Right lobe of liver (tissue), 6 donors: ENCODE measurements at regions not wholly inside any gene's neighbourhood (a gene's known extent, or its start where the extent isn't known, plus 50 kb on each side); places are given as distances from the start of the nearest gene placed in this dataset.

Experiments used
- ATAC-seq, 4 donors: fragments of 200-7000 bp; cut with Tn5 transposase; one replicate each; pipeline ENCODE4 v1.9.1; 2020; ENCODE audit warnings: mild to moderate bottlenecking in 4 of 4, moderate library complexity in 4 of 4
- DNase-seq, 3 donors: peaks; one replicate each; pipeline ENCODE4 v3.0.0-alpha.2; 2020
- H3K27ac ChIP-seq, 3 donors: fragments of 200-600 bp; one replicate each; pipeline ENCODE4 v1.8.0; 2022
- H3K27me3 ChIP-seq, 2 donors: fragments of 200-600 bp; one replicate each; pipeline ENCODE4 v1.8.0; 2022
- H3K36me3 ChIP-seq, 4 donors: fragments of 200-600 bp; sonication (generic) in 1 of 4; one replicate each; pipeline versions ENCODE4 v1.5.1 to v1.8.0; 2017 to 2022; ENCODE audit warnings: control low read depth in 1 of 4
- H3K4me1 ChIP-seq, 4 donors: fragments of 200-600 bp; sonication (generic) in 1 of 4; one replicate each; pipeline versions ENCODE4 v1.5.1 to v1.8.0; 2017 to 2022; ENCODE audit warnings: control low read depth in 1 of 4
- H3K4me3 ChIP-seq, 3 donors: fragments of 200-600 bp; one replicate each; pipeline ENCODE4 v1.8.0; 2022
- H3K9me3 ChIP-seq, 4 donors: fragments of 200-600 bp; sonication (generic) in 1 of 4; one replicate each; pipeline versions ENCODE4 v1.5.1 to v1.8.0; 2017 to 2022; ENCODE audit warnings: control low read depth in 1 of 4
- CTCF ChIP-seq, 4 donors: fragments of 200-600 bp in 3 of 4; fragments of 450-650 bp in 1 of 4; IDR thresholded peaks; one replicate each; pipeline versions ENCODE4 v1.5.1 to v1.8.0; 2016 to 2022; ENCODE audit warnings: antibody characterized with exemption in 4 of 4, mild to moderate bottlenecking in 2 of 4
- POLR2A ChIP-seq: fragments of 450-650 bp; IDR thresholded peaks from one replicate; pipeline ENCODE4 v1.6.1; 2017; ENCODE audit warnings: antibody characterized with exemption, mild to moderate bottlenecking
- WGBS: methylation state at CpG from one replicate; pipeline ENCODE4 v1.1.6; 2018; ENCODE audit warnings: low coverage, low lambda C conversion rate; ENCODE audit not compliant: insufficient coverage; ENCODE audit errors: missing lambda C conversion rate; 5-methylcytosine and 5-hydroxymethylcytosine counted together
- intact Hi-C, 2 donors: fragments of 100-400 bp; cut with DNase I; formaldehyde crosslinking; loops; one replicate each; pipeline versions ENCODE4 v1.11.2 to v1.14.1; 2022
- donor health status: DM: no; HTN: yes; CAD: no.
- donor health status: DM: no; HTN: no; CAD: no.
- donor health status: DM: no; HTN: no; CAD: no.
- donor health status: DM: no; HTN: yes; CAD: no.
- donor health status: DM: no; HTN: yes; CAD: no.

- no peaks in the 10 kb centered on the region for H3K36me3 ChIP-seq
- no peak overlapping the region for H3K4me3 ChIP-seq
- ATAC-seq = no peak
- 63% methylated on average over 6 of the region's 8 CpGs for WGBS
- TF ChIP-seq POLR2A (no peak), CTCF (IDR thresholded peaks at IDR 0.05) (no peak)
- no peak overlapping the region for H3K27ac ChIP-seq
- H3K27me3 ChIP-seq = no peaks in the 10 kb centered on the region
- no peaks in the 10 kb centered on the region for H3K4me1 ChIP-seq
- no peaks in the 10 kb centered on the region for H3K9me3 ChIP-seq
- DNase-seq = no peak
- intact Hi-C loops = no loop called here
These were observed 66.3 kb upstream of the ESRRB start for GRCh38 chr14:76309572-76310162.

GRCh38 chr14:76311079-76311758 lies 64.7 kb upstream of the ESRRB start:
- Histone ChIP-seq H3K4me1 (no peaks in the 10 kb centered on the region), H3K27ac (no peak overlapping the region), H3K9me3 (no peaks in the 10 kb centered on the region), H3K27me3 (no peaks in the 10 kb centered on the region), H3K36me3 (no peaks in the 10 kb centered on the region), H3K4me3 (no peak overlapping the region)
- TF ChIP-seq POLR2A (no peak), CTCF (IDR thresholded peaks at IDR 0.05) (no peak)
- DNase-seq (no peak), ATAC-seq (no peak)
- intact Hi-C loops = no loop called here
- WGBS = 38% methylated on average over 10 of the region's 13 CpGs

- no peaks in the 10 kb centered on the region for H3K27me3 ChIP-seq
- no peak for DNase-seq
- intact Hi-C loops = no loop called here
- no peaks in the 10 kb centered on the region for H3K4me1 ChIP-seq
- no peak overlapping the region for H3K27ac ChIP-seq
- no peak overlapping the region for H3K4me3 ChIP-seq
- no peaks in the 10 kb centered on the region for H3K9me3 ChIP-seq
- H3K36me3 ChIP-seq = no peaks in the 10 kb centered on the region
- WGBS = 57% methylated on average over 3 of the region's 4 CpGs
- ATAC-seq = no peak
- no peak for TF ChIP-seq POLR2A
- TF ChIP-seq CTCF (IDR thresholded peaks at IDR 0.05) = no peak
These were observed 63.1 kb upstream of the ESRRB start for GRCh38 chr14:76312821-76313220.

- DNase-seq (no peak), ATAC-seq (no peak)
- 46% methylated on average over 4 of the region's 4 CpGs for WGBS
- H3K4me1 ChIP-seq = no peaks in the 10 kb centered on the region
- no peaks in the 10 kb centered on the region for H3K27me3 ChIP-seq
- TF ChIP-seq POLR2A (no peak), CTCF (IDR thresholded peaks at IDR 0.05) (no peak)
- H3K9me3 ChIP-seq = no peaks in the 10 kb centered on the region
- H3K27ac ChIP-seq = no peak overlapping the region
- H3K36me3 ChIP-seq = no peaks in the 10 kb centered on the region
- intact Hi-C loops = no loop called here
- no peak overlapping the region for H3K4me3 ChIP-seq
These were observed 62.6 kb upstream of the ESRRB start for GRCh38 chr14:76313303-76313702.
